ENCODE measurements at regions not wholly inside any gene's neighbourhood (a gene's known extent, or its start where the extent isn't known, plus 50 kb on each side); places are given as distances from the start of the nearest gene placed in this dataset.
"Not testable (repeated sequence)": the region's sequence is repeated elsewhere in the genome, so short reads cannot be mapped to it uniquely, and the experiment has no call there.

DNA sequence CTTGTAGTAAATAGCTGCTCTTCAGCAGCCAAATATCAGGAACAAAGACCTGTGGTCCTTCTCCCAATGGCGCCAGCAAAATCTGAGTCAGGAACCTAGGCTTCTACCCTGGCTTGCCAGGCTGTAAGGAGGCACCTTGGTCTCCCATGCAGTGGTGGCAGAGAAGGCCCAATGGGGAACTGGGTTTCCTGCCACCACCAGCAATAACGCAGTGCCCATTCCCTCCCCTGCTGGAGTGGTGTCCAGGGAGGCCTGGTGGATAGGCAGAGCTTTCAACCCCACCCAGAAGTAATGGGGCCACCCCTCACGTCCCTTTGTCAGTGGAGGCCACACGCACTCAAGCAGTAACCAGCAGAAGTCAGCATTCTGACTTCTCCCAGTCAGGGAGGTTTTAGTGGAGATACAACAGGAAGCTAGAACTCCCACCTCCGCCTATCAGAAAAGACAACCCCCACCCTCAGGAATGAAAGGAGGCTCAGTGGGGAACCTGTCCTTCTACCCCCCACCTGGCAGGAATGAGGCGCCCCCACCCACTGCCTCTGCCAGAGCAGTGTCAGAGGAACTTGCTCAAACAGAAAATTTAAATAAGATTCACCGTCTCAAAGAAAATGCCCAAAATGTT, 132.4 kb downstream of the COPS8 start:
- no peak for DNase-seq (ENCODE audit: low spot score)

DNA sequence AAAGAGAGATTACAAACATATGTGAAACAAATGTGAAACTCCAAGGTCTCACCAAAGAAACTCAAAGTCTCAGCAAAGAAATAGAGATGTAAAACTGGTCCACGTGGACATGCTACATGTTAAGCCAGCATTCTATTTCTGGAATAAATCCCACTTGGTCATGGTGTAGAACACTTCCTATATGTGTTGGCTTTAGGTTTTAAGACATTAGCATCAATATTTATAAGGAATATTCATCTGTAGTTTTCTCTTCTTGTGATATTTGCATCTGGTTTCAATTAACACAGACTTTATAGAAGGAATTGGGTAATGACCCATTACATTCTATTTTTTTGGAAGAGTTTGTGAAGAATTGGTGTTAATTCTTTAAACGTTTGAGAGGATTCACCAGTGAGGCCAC, 133.1 kb downstream of the COPS8 start:
- DNase-seq (ENCODE audit: low spot score), result no peak

DNA sequence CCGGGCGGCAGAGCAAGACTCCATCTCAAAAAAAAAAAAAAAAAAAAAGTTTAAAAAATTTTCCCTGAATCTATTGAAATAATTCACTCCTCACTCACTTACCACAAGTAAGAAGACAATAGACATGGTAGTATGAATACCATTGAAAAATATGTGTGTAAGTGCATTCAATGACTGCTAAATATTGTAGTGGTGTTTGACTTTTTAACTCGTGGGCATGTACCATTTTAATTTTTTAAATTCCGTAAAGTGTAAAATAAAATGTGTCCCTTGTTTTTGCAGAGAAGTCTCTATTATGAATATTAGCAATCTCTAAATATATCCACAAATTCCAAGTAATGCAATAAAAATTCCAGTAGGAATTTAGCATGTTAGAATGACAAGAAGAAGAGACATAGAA, 134.1 kb downstream of the COPS8 start:
- DNase-seq (ENCODE audit: low spot score), result no peak

DNA sequence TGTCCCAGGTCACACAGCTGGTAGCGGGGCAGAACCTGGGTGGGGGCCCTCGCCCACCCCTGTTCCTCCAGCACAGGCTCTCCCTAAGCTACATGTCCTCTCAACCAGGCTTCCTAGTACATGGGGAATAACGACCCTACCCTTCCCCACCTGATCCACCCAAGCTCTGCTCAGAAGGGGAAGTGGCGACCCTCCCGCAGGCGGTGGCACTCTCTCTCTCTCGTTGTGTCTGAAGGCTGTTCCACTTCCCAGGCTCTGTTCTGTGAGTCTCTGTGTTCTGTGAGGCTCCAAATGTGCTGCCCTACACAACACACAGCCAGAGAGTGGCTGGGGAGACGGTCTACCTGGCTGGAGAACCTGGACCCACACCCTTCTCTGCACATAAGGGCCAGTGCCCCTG, 135.8 kb downstream of the COPS8 start:
- DNase-seq (ENCODE audit: low spot score), result no peak

DNA sequence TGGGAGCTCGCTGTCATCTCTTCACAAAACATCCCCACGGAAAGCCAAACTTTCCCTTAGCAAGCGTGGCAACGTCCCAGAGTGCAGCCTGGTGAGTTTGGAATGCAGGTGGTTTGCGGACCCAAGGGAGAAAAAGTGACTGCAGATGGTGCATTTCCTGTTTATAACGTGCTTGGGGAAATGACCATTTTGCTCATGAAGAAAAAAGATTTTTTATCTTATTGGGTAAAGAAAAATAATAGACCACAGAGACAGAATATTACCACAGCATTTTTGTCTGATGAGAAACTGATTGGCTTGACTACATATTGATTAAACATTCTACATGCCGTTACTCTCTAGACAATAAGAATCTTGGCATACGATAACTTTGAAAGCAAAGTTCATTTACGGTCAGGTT, 136.5 kb downstream of the COPS8 start:
- DNase-seq (ENCODE audit: low spot score), result no peak

GRCh38 chr2:237222601-237223041, 136.9 kb downstream of the COPS8 start:
- no peak for DNase-seq (ENCODE audit: low spot score)

DNA sequence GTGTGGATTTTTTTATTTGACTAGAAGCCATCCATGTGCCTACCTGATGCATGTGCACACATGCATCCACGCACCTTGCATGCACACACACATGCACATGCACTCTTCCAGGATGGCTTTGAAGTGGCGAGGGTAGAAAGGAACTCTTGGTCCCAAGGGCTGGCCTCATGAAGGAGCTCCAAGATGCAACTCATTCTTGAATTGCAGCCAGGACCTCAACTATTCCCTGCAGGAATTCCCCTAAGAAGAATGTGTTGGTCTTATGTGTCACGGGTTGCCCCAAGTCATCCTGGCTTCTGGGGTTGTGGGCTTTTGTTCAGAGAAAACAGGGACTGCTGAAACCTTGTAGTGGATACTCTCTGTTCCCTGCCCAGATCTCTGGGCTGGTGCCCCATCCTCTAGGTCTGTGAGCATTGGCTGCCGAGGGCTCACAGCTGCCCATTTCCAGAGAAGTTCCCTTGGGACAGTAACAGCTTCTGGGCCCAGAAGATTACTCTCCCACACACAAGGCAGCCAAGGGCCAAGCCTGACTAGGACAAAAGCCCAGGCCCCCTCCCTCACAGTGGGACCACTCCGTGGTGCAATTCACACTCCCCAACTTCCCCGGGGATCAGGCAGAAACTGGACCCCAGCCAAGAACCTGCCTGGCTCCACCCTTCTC, 137.6 kb downstream of the COPS8 start:
- no peak for DNase-seq (ENCODE audit: low spot score)

- DNase-seq (ENCODE audit: low spot score), result no peak
Observed at GRCh38 chr2:237227190-237227589, 141.5 kb downstream of the COPS8 start.

DNA sequence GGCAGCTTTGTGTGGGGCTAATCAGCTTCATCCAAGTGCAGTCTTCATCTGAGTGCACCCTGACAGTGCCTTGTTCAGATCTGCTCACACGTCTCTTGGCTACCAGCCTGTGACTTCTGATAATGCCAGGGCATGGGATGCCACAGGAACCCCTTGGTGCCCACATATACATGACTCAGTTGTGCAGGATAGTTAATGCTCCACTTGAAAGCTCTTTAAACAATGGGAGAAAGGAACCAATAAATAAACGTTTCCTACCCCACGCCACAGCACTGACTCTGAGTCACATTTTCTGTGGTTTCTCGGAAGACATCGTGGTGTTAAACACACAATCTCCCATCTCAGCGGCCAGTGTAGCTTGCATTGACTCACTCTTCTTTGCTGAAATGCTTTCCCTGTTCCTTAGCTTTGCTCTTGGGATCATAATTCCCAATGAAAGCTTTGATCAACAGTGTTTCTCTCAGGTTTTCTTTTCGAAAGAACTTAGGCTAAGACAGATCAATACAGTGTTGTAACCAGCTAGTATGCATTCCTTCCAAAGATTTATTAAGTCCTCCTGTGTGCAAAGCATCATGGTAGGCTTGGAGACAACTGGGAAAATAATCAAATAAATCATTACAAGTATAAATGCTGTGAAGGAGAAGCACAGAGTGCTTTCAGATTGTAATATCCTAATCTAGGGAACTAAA, 142.0 kb downstream of the COPS8 start:
- no peak for DNase-seq (ENCODE audit: low spot score)

DNA sequence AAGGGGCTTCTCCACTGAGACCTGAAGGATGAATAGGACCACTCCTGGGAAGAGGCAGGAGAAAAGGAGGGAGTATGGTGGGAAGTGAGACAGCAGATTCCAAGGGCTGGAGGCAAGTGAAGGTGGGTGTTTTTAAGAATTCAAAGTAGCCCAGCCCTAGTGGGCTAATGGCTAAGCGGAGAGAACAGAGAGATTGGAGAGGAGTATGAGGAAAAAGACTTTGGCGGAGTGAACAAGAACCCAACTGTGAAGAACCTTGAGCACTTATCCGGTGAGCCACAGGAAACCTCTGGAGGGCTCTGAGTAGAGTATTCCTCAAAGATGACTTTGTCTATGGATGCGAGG, 142.6 kb downstream of the COPS8 start:
- DNase-seq (ENCODE audit: low spot score), result no peak

- no peak for DNase-seq (ENCODE audit: low spot score)
Observed at GRCh38 chr2:237229905-237230304, 144.2 kb downstream of the COPS8 start.

DNA sequence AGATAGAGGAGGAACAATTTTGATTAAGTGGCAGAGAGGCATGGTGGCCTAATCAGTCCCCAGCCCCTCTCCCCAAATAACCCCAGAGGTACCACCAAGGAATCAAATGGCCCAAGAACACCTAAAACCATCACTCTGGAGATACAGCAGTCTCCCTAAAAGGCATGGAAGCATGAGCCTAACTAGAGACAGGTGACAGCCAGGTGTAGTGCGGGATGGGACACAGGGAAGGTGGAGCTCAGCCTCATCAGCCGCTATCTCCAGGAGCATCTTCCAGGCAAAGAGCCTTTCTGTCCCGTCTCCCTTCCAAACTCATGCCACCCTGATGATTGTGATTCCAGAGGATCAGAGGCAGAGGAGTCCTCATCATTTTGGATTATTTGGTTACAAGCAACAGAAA, 144.7 kb downstream of the COPS8 start:
- DNase-seq (ENCODE audit: low spot score), result no peak

DNA sequence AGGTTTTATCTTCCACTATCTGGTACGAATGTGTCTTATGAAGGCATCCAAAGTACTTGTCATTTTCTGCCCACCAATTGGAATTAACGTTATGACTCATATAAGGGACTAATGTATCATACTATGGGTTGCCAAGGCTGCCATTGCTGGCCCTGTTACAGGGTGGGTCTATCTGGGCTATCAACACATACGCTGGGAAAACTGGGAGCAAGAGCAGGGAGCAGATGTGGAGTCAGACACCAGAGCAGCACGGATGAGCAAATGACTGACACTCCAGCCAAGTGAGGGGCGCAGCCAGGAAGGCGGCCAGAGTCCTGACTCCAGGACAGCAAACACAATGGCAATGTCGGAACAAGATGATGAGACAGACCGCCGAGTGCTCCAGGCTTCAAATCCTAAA, 145.9 kb downstream of the COPS8 start:
- DNase-seq (ENCODE audit: low spot score), result no peak

- DNase-seq (ENCODE audit: low spot score), result no peak
Observed at GRCh38 chr2:237232166-237232565, 146.5 kb downstream of the COPS8 start.

- no peak for DNase-seq (ENCODE audit: low spot score)
Observed at GRCh38 chr2:237234268-237234667, 148.6 kb downstream of the COPS8 start.

- no peak for DNase-seq (ENCODE audit: low spot score)
Observed at GRCh38 chr2:237235383-237236095, 149.8 kb downstream of the COPS8 start.

DNA sequence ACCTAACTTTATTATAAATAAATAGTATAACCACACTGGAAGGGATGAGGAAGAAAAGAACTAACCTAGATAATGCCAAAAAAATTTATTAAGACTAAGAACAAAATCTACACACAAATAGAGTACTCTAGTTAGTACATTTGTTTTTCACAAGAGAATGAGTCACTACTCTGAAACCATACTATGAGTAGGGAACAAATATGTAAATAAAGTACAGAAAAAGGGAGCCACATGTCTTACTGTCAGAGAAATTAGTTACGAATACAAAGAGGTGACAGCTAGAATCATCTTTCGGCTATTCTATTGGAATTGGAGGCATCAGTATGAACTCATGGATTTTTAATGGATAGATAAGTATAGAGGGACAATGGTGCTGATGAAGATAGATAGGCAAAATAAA, 150.5 kb downstream of the COPS8 start:
- DNase-seq (ENCODE audit: low spot score), result no peak

- DNase-seq (ENCODE audit: low spot score), result no peak
Observed at GRCh38 chr2:237238249-237238648, 152.6 kb downstream of the COPS8 start.

DNA sequence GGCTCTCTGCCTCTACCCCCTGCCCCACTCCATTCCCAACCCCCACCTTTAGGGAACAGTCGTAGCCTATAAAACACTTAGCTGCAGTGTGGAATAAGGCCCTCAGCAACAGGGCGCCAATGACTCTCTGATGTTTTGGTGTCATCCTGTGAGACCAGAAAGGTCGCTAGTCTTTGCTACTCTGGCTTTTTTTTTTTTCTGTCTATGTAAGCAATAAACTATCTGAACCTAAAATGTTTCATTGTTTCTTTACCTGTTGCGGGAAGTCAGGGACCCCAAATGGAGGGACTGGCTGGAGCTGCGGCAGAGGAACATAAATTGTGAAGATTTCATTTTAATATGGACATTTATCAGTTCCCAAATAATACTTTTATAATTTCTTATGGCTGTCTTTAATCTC, 154.6 kb downstream of the COPS8 start:
- DNase-seq (ENCODE audit: low spot score), result no peak

- DNase-seq (ENCODE audit: low spot score), result not testable (repeated sequence)
Observed at GRCh38 chr2:237240868-237241267, 155.2 kb downstream of the COPS8 start.

- no peak for DNase-seq (ENCODE audit: low spot score)
Observed at GRCh38 chr2:237242091-237242536, 156.4 kb downstream of the COPS8 start.

GRCh38 chr2:237243487-237243886, 157.8 kb downstream of the COPS8 start:
- DNase-seq (ENCODE audit: low spot score), result no peak

DNA sequence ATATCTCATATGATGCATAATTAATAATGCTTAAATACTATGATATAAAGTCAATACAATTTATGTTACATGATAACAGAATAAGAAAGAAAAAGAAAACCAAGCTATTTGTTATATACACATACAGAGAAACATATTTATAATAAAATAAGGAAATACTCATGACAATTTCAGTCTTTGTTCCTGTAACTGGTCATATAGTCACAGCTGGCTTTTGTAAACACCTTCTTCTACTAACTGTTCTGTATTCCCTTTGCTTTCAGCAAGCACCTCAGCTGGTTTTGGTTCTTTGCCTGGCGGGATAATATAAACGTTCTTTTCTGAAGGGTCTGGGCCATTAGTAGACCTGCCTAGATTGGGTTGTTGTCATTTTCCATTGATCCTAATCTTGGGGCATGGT, 158.5 kb downstream of the COPS8 start:
- no peak for DNase-seq (ENCODE audit: low spot score)
